ENCODE measurements at regions not wholly inside any gene's neighbourhood (a gene's known extent, or its start where the extent isn't known, plus 50 kb on each side); places are given as distances from the start of the nearest gene placed in this dataset.

DNA sequence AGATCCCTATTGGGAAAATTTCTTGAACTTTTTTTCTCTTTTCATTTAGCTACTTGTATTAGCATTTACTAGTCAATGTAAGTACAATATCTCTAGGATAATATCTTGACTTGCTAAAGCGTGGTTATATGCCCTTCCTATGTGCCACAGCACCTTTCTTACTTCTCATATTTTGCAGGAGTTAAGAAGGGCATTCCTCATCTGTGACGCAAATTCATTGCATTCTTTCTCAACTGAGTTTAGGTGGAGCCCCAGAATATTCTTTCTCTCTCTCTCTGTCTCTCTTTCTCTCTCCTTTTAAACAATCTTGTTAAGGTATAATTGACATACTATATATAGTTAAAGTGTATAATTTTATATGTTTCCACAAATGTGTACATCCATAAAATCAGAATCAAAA lies 266.1 kb downstream of the RAB38 start:
- DNase-seq (ENCODE audit: low read depth), result no peak

DNA sequence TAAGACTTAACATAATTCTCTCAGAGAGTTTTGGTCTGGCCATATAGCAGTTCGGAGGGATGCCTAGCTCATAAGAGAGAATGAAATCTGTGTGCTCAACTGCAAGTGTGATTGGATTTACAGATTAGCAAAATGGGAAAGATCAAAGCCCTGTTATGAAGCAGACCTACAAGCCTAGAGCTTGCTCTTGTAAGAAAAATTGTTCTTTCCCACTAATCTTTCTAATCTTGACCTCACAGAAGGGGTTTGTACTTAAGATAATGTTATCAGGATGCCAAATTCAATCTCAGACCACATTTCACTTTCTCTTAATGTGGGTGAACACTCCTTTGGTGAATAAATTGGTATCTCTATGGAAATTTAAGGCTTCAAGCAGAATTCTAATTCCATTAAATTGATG lies 267.2 kb downstream of the RAB38 start:
- DNase-seq (ENCODE audit: low read depth), result no peak
- H3K4me3 ChIP-seq (ENCODE audit: low read depth, low read length), result no peak overlapping the region
- TF ChIP-seq, protein P1, sequence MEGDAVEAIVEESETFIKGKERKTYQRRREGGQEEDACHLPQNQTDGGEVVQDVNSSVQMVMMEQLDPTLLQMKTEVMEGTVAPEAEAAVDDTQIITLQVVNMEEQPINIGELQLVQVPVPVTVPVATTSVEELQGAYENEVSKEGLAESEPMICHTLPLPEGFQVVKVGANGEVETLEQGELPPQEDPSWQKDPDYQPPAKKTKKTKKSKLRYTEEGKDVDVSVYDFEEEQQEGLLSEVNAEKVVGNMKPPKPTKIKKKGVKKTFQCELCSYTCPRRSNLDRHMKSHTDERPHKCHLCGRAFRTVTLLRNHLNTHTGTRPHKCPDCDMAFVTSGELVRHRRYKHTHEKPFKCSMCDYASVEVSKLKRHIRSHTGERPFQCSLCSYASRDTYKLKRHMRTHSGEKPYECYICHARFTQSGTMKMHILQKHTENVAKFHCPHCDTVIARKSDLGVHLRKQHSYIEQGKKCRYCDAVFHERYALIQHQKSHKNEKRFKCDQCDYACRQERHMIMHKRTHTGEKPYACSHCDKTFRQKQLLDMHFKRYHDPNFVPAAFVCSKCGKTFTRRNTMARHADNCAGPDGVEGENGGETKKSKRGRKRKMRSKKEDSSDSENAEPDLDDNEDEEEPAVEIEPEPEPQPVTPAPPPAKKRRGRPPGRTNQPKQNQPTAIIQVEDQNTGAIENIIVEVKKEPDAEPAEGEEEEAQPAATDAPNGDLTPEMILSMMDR (IDR thresholded peaks at IDR 0.05; ENCODE audit: low read depth, low read length, missing control alignments), result no peak

More for the DNA sequence above, 266.1 kb downstream of the RAB38 start:
- H3K4me3 ChIP-seq (ENCODE audit: low read depth, low read length), result no peak overlapping the region
- TF ChIP-seq, protein P1 (IDR thresholded peaks at IDR 0.05; ENCODE audit: low read depth, low read length, missing control alignments), result no peak

GRCh38 chr11:87903345-87903744 lies 271.9 kb downstream of the RAB38 start:
- TF ChIP-seq, protein P1 (IDR thresholded peaks at IDR 0.05; ENCODE audit: low read depth, low read length, missing control alignments), result no peak
- DNase-seq (ENCODE audit: low read depth), result no peak
- H3K4me3 ChIP-seq (ENCODE audit: low read depth, low read length), result no peak overlapping the region

GRCh38 chr11:87901341-87901740 lies 273.9 kb downstream of the RAB38 start:
- TF ChIP-seq, protein P1 (IDR thresholded peaks at IDR 0.05; ENCODE audit: low read depth, low read length, missing control alignments), result no peak
- no peak for DNase-seq (ENCODE audit: low read depth)
- H3K4me3 ChIP-seq (ENCODE audit: low read depth, low read length), result no peak overlapping the region

GRCh38 chr11:87897921-87898320 lies 277.3 kb downstream of the RAB38 start:
- DNase-seq (ENCODE audit: low read depth), result no peak
- no peak overlapping the region for H3K4me3 ChIP-seq (ENCODE audit: low read depth, low read length)
- TF ChIP-seq, protein P1 (IDR thresholded peaks at IDR 0.05; ENCODE audit: low read depth, low read length, missing control alignments), result no peak

DNA sequence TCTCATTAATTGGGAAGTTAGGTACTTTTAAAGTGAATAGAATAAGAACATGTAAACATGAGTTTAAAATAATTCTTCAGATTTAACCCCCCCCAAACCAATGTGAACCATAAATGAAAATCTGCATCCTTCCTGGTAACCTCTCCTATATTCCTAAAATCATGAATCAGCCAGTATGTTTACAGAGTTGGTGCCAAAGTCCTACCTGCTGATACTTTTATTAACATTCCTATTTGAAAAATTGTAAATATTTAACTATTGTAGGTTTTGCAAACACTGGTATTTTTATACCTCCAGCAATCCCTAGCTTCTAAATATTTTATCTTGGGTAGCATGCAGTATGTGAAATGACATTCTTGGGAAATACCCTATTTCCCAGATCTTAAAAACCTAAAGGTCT lies 278.2 kb downstream of the RAB38 start:
- DNase-seq (ENCODE audit: low read depth), result no peak
- H3K4me3 ChIP-seq (ENCODE audit: low read depth, low read length), result no peak overlapping the region
- TF ChIP-seq, protein P1 (IDR thresholded peaks at IDR 0.05; ENCODE audit: low read depth, low read length, missing control alignments), result no peak

DNA sequence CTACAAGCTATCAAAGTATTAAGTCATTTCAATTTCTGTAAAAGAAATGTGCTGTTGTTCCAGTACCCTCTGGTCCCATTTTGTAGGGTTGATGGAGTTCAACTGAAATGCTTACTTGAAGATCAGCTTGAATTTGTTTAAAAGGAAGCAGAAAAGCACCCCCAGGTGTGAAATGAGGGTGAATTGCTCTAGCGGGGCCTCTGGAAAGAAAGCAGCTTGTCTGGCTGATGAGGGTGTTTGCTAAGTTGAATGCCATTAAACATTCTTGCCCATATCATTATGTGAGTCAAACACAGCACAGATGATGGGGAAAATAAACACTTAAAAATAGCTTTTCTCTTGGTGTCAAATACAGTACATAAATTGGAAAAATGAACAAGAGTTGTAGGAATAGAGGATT lies 280.3 kb downstream of the RAB38 start:
- DNase-seq (ENCODE audit: low read depth), result no peak
- H3K4me3 ChIP-seq (ENCODE audit: low read depth, low read length), result no peak overlapping the region
- TF ChIP-seq, protein P1 (IDR thresholded peaks at IDR 0.05; ENCODE audit: low read depth, low read length, missing control alignments), result no peak
